ENCODE measurements at regions not wholly inside any gene's neighbourhood (a gene's known extent, or its start where the extent isn't known, plus 50 kb on each side); places are given as distances from the start of the nearest gene placed in this dataset.

GRCh38 chr5:2586016-2586715 lies 165.3 kb downstream of the IRX2 start:
- no peaks in the 10 kb centered on the region for H3K4me1 Mint-ChIP-seq
- no peak overlapping the region for H3K27ac Mint-ChIP-seq
- ChIA-PET POLR2A (no interaction called here), CTCF (no interaction called here)
- no peaks in the 10 kb centered on the region for H3K27me3 Mint-ChIP-seq
- H3K9me3 Mint-ChIP-seq = peaks cover 4% of the 10 kb centered on the region
- H3K4me3 Mint-ChIP-seq = no peak overlapping the region
- no peak for DNase-seq
- H3K36me3 Mint-ChIP-seq (ENCODE audit: low read depth) = no peaks in the 10 kb centered on the region

- ChIA-PET CTCF (no interaction called here), POLR2A (no interaction called here)
- no peak overlapping the region for H3K4me3 Mint-ChIP-seq
- H3K9me3 Mint-ChIP-seq = peaks cover 4% of the 10 kb centered on the region
- DNase-seq = no peak
- no peak overlapping the region for H3K27ac Mint-ChIP-seq
- no peaks in the 10 kb centered on the region for H3K27me3 Mint-ChIP-seq
- no peaks in the 10 kb centered on the region for H3K4me1 Mint-ChIP-seq
- H3K36me3 Mint-ChIP-seq (ENCODE audit: low read depth) = no peaks in the 10 kb centered on the region
Measured at GRCh38 chr5:2584579-2585269, 166.8 kb downstream of the IRX2 start.

- H3K27me3 Mint-ChIP-seq = no peaks in the 10 kb centered on the region
- ChIA-PET POLR2A (no interaction called here), CTCF (no interaction called here)
- H3K36me3 Mint-ChIP-seq (ENCODE audit: low read depth) = no peaks in the 10 kb centered on the region
- H3K4me1 Mint-ChIP-seq = no peaks in the 10 kb centered on the region
- DNase-seq = no peak
- H3K9me3 Mint-ChIP-seq = peaks cover 4% of the 10 kb centered on the region
- H3K27ac Mint-ChIP-seq = no peak overlapping the region
- no peak overlapping the region for H3K4me3 Mint-ChIP-seq
Measured at GRCh38 chr5:2582507-2582906, 169.0 kb downstream of the IRX2 start.

DNA sequence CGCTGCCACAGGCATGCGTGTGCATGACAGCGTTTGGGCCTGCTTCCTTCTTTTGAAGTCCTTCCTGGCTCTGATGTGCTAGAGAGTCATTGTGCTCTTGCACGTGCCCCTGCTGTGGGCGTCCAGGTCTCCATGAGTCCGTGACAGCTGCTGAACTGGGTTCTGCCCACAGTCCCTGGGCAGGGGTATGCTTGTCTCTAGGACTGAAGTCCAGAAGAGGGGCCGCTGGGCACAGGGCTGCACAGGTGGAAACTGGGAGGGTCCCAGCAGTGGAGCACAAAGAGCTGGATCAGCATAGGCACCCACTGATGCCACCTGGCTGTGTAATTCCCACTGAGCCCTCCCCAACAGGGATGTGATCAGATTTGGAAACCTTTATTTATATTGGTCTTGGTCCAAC lies 169.4 kb downstream of the IRX2 start:
- CTCF ChIA-PET = no interaction called here
- H3K4me3 Mint-ChIP-seq = no peak overlapping the region
- peaks cover 4% of the 10 kb centered on the region for H3K9me3 Mint-ChIP-seq
- H3K27me3 Mint-ChIP-seq = no peaks in the 10 kb centered on the region
- no peaks in the 10 kb centered on the region for H3K4me1 Mint-ChIP-seq
- POLR2A ChIA-PET = no interaction called here
- no peak overlapping the region for H3K27ac Mint-ChIP-seq
- DNase-seq = no peak
- H3K36me3 Mint-ChIP-seq (ENCODE audit: low read depth) = no peaks in the 10 kb centered on the region

- POLR2A ChIA-PET = no interaction called here
- Mint-ChIP-seq H3K27me3 (no peaks in the 10 kb centered on the region), H3K9me3 (peaks cover 3% of the 10 kb centered on the region), H3K4me3 (no peak overlapping the region), H3K27ac (no peak overlapping the region), H3K36me3 (ENCODE audit: low read depth) (no peaks in the 10 kb centered on the region), H3K4me1 (no peaks in the 10 kb centered on the region)
- CTCF ChIA-PET = no interaction called here
- no peak for DNase-seq
Measured at GRCh38 chr5:2581418-2581817, 170.1 kb downstream of the IRX2 start.

DNA sequence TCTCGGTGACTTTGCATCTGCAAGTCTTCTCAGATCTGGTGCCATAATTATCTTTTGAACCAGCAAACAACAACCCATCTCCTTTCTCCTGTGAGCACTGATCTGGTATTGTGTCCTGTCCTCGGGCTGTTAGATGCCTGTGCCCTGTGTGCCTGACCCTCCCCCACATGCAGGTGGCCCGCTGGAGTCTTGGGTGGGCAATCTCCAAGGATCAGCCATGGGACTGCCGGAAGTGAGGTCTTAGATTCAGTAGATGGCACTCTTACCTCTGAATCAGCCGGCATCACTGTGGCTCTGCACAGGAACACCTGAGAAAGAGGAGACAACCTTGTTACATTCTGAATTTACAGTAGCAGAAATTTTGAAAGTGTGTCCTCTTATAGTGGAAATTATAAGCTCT lies 172.4 kb downstream of the IRX2 start:
- H3K27me3 Mint-ChIP-seq = no peaks in the 10 kb centered on the region
- no peaks in the 10 kb centered on the region for H3K9me3 Mint-ChIP-seq
- ChIA-PET POLR2A (no interaction called here), CTCF (no interaction called here)
- no peaks in the 10 kb centered on the region for H3K4me1 Mint-ChIP-seq
- H3K27ac Mint-ChIP-seq = no peak overlapping the region
- no peaks in the 10 kb centered on the region for H3K36me3 Mint-ChIP-seq (ENCODE audit: low read depth)
- no peak overlapping the region for H3K4me3 Mint-ChIP-seq
- no peak for DNase-seq

DNA sequence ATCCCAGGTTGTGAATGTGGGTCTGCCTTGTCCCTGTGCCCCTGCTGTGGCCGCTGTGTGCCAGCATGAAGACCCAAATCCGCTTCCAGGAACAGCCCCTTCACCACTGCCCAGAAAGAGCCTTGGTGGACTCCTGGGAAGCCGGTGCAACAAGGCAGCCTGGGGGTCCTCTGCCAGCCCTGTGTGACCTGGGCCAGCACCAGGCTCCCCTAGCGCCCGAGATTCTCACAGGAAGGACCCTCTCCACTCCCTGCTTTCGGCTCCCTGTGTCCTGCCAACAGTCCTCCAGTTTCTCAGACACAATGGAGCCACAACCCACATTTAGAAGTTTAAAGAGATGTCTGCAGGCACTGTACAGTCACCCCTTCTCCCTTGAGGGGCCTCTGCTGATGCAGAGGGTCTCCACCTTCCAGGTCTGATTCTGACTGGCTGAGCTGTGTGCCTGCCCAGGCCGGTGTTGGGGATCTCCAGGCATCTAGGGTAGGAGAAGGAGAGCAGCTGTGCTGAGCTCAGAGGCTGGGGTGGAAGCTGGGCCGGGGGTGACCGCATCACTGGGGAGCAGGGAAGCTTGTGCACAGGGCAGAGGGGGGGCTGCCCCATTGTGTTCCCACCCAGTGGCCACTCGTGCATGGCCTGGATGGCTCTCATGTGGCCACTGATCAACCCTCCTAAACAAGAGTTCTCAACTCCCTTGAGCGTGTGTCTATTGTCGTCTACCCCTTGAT lies 174.0 kb downstream of the IRX2 start:
- H3K36me3 Mint-ChIP-seq (ENCODE audit: low read depth) = no peaks in the 10 kb centered on the region
- no peaks in the 10 kb centered on the region for H3K9me3 Mint-ChIP-seq
- CTCF ChIA-PET = no interaction called here
- no peaks in the 10 kb centered on the region for H3K27me3 Mint-ChIP-seq
- DNase-seq = no peak
- no peaks in the 10 kb centered on the region for H3K4me1 Mint-ChIP-seq
- POLR2A ChIA-PET = no interaction called here
- no peak overlapping the region for H3K27ac Mint-ChIP-seq
- H3K4me3 Mint-ChIP-seq = no peak overlapping the region

- Mint-ChIP-seq H3K9me3 (no peaks in the 10 kb centered on the region), H3K27ac (no peak overlapping the region), H3K4me1 (no peaks in the 10 kb centered on the region), H3K36me3 (ENCODE audit: low read depth) (no peaks in the 10 kb centered on the region), H3K4me3 (no peak overlapping the region), H3K27me3 (no peaks in the 10 kb centered on the region)
- ChIA-PET CTCF (no interaction called here), POLR2A (no interaction called here)
- DNase-seq = no peak
Measured at GRCh38 chr5:2576823-2577222, 174.7 kb downstream of the IRX2 start.

- POLR2A ChIA-PET = no interaction called here
- no peaks in the 10 kb centered on the region for H3K36me3 Mint-ChIP-seq (ENCODE audit: low read depth)
- no peak for DNase-seq
- H3K27me3 Mint-ChIP-seq = no peaks in the 10 kb centered on the region
- H3K9me3 Mint-ChIP-seq = no peaks in the 10 kb centered on the region
- CTCF ChIA-PET = no interaction called here
- H3K4me1 Mint-ChIP-seq = no peaks in the 10 kb centered on the region
- no peak overlapping the region for H3K27ac Mint-ChIP-seq
- no peak overlapping the region for H3K4me3 Mint-ChIP-seq
Measured at GRCh38 chr5:2575871-2576270, 175.6 kb downstream of the IRX2 start.

GRCh38 chr5:2575292-2575691 lies 176.2 kb downstream of the IRX2 start:
- ChIA-PET CTCF (no interaction called here), POLR2A (no interaction called here)
- H3K27ac Mint-ChIP-seq = no peak overlapping the region
- H3K4me1 Mint-ChIP-seq = no peaks in the 10 kb centered on the region
- H3K36me3 Mint-ChIP-seq (ENCODE audit: low read depth) = no peaks in the 10 kb centered on the region
- H3K9me3 Mint-ChIP-seq = no peaks in the 10 kb centered on the region
- no peak overlapping the region for H3K4me3 Mint-ChIP-seq
- no peaks in the 10 kb centered on the region for H3K27me3 Mint-ChIP-seq
- no peak for DNase-seq

- CTCF ChIA-PET = no interaction called here
- H3K27me3 Mint-ChIP-seq = no peaks in the 10 kb centered on the region
- POLR2A ChIA-PET = no interaction called here
- no peak overlapping the region for H3K27ac Mint-ChIP-seq
- H3K36me3 Mint-ChIP-seq (ENCODE audit: low read depth) = no peaks in the 10 kb centered on the region
- H3K9me3 Mint-ChIP-seq = no peaks in the 10 kb centered on the region
- DNase-seq = no peak
- H3K4me1 Mint-ChIP-seq = no peaks in the 10 kb centered on the region
- H3K4me3 Mint-ChIP-seq = no peak overlapping the region
Measured at GRCh38 chr5:2574155-2574554, 177.3 kb downstream of the IRX2 start.

- DNase-seq = no peak
- Mint-ChIP-seq H3K4me1 (no peaks in the 10 kb centered on the region), H3K27me3 (no peaks in the 10 kb centered on the region), H3K9me3 (no peaks in the 10 kb centered on the region), H3K36me3 (ENCODE audit: low read depth) (no peaks in the 10 kb centered on the region), H3K27ac (no peak overlapping the region), H3K4me3 (no peak overlapping the region)
- ChIA-PET POLR2A (no interaction called here), CTCF (no interaction called here)
Measured at GRCh38 chr5:2570586-2570985, 180.9 kb downstream of the IRX2 start.

DNA sequence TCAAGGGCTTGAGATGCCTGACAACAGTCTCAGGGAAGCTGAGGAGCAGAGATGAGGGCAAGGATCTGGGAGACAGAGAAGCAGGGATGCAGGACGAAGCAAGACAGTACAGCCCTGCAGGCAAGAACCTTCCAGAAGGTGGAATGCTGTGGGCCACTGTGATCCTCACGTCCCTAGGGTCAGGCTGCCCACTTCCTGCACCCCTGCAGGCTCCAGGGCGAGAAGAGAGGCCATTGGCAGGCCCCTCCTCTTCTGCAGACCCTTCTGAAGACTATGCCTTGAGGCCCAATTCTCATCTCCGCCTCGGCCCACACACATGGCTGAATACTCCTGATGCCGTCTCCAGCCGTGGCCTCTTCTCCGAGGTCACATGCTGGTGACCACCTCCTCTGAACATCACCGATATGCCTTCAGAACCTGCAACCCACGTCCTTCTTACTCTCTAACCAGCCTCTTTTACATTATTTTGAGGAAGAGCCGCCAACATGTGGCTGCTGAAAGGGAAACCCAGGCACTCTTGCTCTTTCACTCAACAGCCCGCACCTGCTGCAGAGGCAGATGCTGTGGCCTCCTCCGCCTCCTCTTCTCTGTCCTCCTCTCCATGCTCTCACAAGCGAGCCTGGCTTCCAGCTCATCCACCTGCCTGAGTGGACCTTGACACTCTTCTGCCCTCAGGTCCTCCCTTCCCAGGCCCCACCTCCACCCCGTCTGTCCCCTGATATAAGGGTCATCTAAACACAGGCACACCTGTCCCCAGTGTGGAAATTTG lies 181.5 kb downstream of the IRX2 start:
- H3K36me3 Mint-ChIP-seq (ENCODE audit: low read depth) = no peaks in the 10 kb centered on the region
- H3K27ac Mint-ChIP-seq = no peak overlapping the region
- ChIA-PET POLR2A (no interaction called here), CTCF (no interaction called here)
- H3K4me1 Mint-ChIP-seq = no peaks in the 10 kb centered on the region
- DNase-seq = no peak
- no peak overlapping the region for H3K4me3 Mint-ChIP-seq
- no peaks in the 10 kb centered on the region for H3K27me3 Mint-ChIP-seq
- H3K9me3 Mint-ChIP-seq = no peaks in the 10 kb centered on the region
